ENCODE measurements at regions not wholly inside any gene's neighbourhood (a gene's known extent, or its start where the extent isn't known, plus 50 kb on each side); places are given as distances from the start of the nearest gene placed in this dataset.
A peak's percentile ranks its signal among the peaks of the same experiment; 100 is the strongest.

DNA sequence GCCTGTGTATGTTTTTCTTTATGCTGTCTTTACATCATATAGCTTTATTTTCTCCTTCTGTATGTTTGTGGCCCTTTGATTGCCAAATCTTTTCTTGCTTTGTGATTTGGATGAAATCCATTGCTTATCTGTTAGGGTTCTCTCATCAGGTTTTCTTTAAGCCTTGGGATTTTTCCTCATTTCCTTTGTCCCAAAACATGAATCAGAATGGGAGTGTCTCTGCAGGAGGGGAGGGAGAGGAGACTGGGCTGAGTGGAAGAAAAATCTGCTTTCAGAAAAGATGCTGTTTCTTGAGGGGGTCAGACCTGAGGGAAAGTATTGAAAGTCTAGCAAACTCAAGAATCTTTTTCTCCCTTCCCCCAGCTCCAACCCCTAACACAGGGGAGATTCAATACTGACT is 758.0 kb upstream of the MMS22L start:
- no peaks in the 10 kb centered on the region for H3K36me3 ChIP-seq (ENCODE audit: control insufficient read depth, insufficient read depth, low read length)
- TF ChIP-seq CTCF (IDR thresholded peaks at IDR 0.05; ENCODE audit: insufficient read depth, low read length, severe bottlenecking): no peak
- FAIRE-seq: no peak
- no peak overlapping the region for H3K4me3 ChIP-seq (ENCODE audit: low read depth, low read length)
- no peak for DNase-seq (ENCODE audit: low read depth)
- no peaks in the 10 kb centered on the region for H3K27me3 ChIP-seq (ENCODE audit: control insufficient read depth, insufficient read depth, low read length)

DNA sequence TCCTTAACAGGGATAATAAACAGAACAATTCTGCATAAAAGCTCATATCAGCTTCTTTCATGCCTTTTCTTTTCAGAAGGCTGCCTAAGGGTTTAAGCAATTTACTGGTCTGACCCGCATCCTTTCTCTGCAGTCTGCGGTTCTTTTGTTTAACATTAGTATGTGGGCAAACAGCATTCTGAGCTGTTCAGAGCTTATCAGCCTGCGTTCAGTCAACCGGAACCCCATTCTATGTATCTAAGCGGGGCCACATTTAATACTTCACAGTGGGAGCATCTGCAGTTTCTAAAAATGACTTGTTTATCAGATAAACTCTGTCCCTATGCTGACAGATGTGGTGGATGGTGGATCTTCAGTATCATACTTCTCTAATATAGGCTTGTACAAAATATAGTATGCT is 758.9 kb upstream of the MMS22L start:
- Histone ChIP-seq H3K36me3 (ENCODE audit: control insufficient read depth, insufficient read depth, low read length) (no peaks in the 10 kb centered on the region), H3K4me3 (ENCODE audit: low read depth, low read length) (no peak overlapping the region), H3K27me3 (ENCODE audit: control insufficient read depth, insufficient read depth, low read length) (no peaks in the 10 kb centered on the region)
- TF ChIP-seq CTCF (IDR thresholded peaks at IDR 0.05; ENCODE audit: insufficient read depth, low read length, severe bottlenecking): no peak
- DNase-seq (ENCODE audit: low read depth): no peak
- FAIRE-seq: no peak

- TF ChIP-seq CTCF (IDR thresholded peaks at IDR 0.05; ENCODE audit: insufficient read depth, low read length, severe bottlenecking): no peak
- DNase-seq (ENCODE audit: low read depth): no peak
- no peaks in the 10 kb centered on the region for H3K36me3 ChIP-seq (ENCODE audit: control insufficient read depth, insufficient read depth, low read length)
- no peaks in the 10 kb centered on the region for H3K27me3 ChIP-seq (ENCODE audit: control insufficient read depth, insufficient read depth, low read length)
- H3K4me3 ChIP-seq (ENCODE audit: low read depth, low read length): no peak overlapping the region
- no peak for FAIRE-seq
Measured at GRCh38 chr6:98044151-98044561, 761.1 kb upstream of the MMS22L start.

DNA sequence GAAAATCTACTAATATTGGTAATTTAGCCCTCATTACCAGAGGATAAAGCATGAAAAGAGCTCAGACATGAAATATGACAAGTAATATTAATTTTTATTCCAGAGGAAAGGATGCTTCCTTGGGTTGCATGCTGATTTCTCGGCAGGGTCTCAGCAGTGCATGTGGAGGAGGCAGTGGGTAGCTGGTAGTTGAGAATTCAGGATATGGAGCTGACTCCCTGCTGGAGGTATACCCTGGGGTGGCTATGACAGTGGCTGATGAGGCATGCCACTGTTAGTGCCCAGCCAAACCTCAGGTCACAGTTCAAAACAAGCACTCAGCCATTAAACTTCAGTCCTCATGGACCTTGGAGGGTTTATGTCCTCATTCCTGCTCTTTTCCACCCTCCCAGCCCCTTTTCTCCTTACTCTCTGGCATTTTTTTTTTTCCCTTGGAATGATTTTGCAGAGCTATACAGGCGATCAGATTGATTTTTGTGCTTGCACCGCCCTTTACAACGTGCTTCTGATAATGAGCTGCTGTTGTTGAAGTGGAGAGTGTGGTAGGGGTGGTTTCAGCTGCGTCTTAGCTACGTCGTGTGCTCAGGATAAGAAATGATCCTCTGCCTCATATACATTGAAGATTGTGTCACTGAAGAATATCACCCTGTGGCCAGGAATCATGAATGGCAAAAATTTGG is 761.9 kb upstream of the MMS22L start:
- Histone ChIP-seq H3K36me3 (ENCODE audit: control insufficient read depth, insufficient read depth, low read length) (no peaks in the 10 kb centered on the region), H3K27me3 (ENCODE audit: control insufficient read depth, insufficient read depth, low read length) (no peaks in the 10 kb centered on the region), H3K4me3 (ENCODE audit: low read depth, low read length) (no peak overlapping the region)
- FAIRE-seq: no peak
- DNase-seq (ENCODE audit: low read depth): no peak
- TF ChIP-seq CTCF (IDR thresholded peaks at IDR 0.05; ENCODE audit: insufficient read depth, low read length, severe bottlenecking): no peak

DNA sequence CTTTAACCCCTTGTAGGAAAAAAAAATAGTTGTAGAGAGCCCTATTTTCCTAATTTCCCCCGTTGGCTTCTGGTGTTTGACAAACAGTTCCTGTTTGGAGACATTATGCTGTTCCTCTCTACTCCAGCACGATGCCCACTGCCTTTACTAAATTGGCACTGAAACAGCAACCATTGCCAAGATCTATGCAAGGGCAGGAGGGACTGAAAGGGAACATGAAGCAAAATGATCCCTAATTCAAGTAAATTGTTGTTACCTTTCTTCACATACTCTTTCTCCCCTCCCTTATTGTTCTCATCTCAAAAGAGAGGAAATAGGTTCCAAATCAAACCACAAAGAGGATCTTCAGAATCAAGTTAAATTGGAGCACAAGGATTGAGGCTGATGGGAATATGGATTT is 764.1 kb upstream of the MMS22L start:
- Histone ChIP-seq H3K4me3 (ENCODE audit: low read depth, low read length) (no peak overlapping the region), H3K36me3 (ENCODE audit: control insufficient read depth, insufficient read depth, low read length) (no peaks in the 10 kb centered on the region), H3K27me3 (ENCODE audit: control insufficient read depth, insufficient read depth, low read length) (no peaks in the 10 kb centered on the region)
- DNase-seq (ENCODE audit: low read depth) (no peak), FAIRE-seq (peak; percentile 88)
- TF ChIP-seq CTCF (IDR thresholded peaks at IDR 0.05; ENCODE audit: insufficient read depth, low read length, severe bottlenecking): no peak

GRCh38 chr6:98047871-98048270 is 764.9 kb upstream of the MMS22L start:
- no peak for TF ChIP-seq CTCF (IDR thresholded peaks at IDR 0.05; ENCODE audit: insufficient read depth, low read length, severe bottlenecking)
- no peak for DNase-seq (ENCODE audit: low read depth)
- Histone ChIP-seq H3K4me3 (ENCODE audit: low read depth, low read length) (no peak overlapping the region), H3K27me3 (ENCODE audit: control insufficient read depth, insufficient read depth, low read length) (no peaks in the 10 kb centered on the region), H3K36me3 (ENCODE audit: control insufficient read depth, insufficient read depth, low read length) (no peaks in the 10 kb centered on the region)
- FAIRE-seq: no peak

All from bronchial epithelial cell (primary cell).